GM06990 (cell line): ENCODE measurements at regions not wholly inside any gene's neighbourhood (a gene's known extent, or its start where the extent isn't known, plus 50 kb on each side); places are given as distances from the start of the nearest gene placed in this dataset.

Experiments used
- DNase-seq: peaks from one replicate; pipeline ENCODE4 v3.0.0-alpha.2; 2011; ENCODE audit not compliant: insufficient read length; ENCODE audit errors: extremely low read depth
- H3K27me3 ChIP-seq: replicated peaks from 2 replicates; pipeline ENCODE4 v1.6.0; 2011; ENCODE audit warnings: low read length; ENCODE audit not compliant: control insufficient read depth, insufficient read depth
- H3K36me3 ChIP-seq: 2 replicates; pipeline ENCODE4 v1.5.1; 2011; ENCODE audit warnings: low read length; ENCODE audit not compliant: control insufficient read depth, insufficient read depth
- H3K4me3 ChIP-seq: replicated peaks from 2 replicates; pipeline ENCODE4 v1.5.1; 2011; ENCODE audit warnings: low read depth, mild to moderate bottlenecking, control low read depth, low read length
- TF ChIP-seq, protein P1 (sequence below): IDR thresholded peaks from 2 replicates; pipeline ENCODE4 v1.5.1; 2011; ENCODE audit warnings: low read length, control low read depth, mild to moderate bottlenecking, inconsistent platforms; ENCODE audit not compliant: insufficient read depth, poor library complexity, severe bottlenecking

DNA sequence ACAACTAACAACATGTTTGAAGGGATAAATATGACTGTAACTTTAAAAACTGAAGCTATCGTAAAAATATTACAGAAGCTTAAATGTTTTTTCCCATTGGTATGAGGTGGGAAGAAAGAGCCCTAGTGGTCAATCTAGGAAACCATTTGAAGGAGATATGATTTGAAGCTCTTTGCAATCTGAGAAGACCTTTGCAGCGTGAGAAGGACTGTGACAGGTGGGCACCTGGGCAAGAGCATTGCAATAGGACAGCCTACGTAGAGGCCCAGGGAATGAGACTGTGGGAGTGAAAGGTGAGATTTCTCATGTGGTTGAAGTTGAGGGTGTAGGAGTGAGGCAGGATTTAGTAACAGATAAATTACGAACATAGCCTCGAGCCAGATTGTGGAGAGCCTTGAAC lies 108.0 kb upstream of the PDE7B start:
- TF ChIP-seq, protein P1, sequence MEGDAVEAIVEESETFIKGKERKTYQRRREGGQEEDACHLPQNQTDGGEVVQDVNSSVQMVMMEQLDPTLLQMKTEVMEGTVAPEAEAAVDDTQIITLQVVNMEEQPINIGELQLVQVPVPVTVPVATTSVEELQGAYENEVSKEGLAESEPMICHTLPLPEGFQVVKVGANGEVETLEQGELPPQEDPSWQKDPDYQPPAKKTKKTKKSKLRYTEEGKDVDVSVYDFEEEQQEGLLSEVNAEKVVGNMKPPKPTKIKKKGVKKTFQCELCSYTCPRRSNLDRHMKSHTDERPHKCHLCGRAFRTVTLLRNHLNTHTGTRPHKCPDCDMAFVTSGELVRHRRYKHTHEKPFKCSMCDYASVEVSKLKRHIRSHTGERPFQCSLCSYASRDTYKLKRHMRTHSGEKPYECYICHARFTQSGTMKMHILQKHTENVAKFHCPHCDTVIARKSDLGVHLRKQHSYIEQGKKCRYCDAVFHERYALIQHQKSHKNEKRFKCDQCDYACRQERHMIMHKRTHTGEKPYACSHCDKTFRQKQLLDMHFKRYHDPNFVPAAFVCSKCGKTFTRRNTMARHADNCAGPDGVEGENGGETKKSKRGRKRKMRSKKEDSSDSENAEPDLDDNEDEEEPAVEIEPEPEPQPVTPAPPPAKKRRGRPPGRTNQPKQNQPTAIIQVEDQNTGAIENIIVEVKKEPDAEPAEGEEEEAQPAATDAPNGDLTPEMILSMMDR, result no peak
- no peaks in the 10 kb centered on the region for H3K36me3 ChIP-seq
- no peak overlapping the region for H3K4me3 ChIP-seq
- no peaks in the 10 kb centered on the region for H3K27me3 ChIP-seq
- DNase-seq, result no peak

DNA sequence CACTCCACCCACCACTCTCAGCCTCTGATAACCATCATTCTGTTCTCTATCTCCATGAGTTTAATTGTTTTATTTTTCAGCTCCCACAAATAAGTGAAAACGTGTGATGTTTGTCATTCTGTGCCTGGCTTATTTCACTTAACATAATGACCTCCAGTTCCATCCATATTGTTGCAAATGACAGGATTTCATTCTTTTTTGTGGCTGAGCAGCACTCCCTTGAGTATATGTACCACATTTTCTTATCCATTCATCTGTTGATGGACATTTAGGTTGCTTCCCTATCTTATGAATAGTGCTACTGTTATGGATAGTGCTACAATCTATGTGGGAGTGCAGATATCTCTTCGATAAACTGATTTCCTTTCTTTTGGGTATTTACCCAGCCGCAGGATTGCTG lies 103.3 kb upstream of the PDE7B start:
- Histone ChIP-seq H3K27me3 (no peaks in the 10 kb centered on the region), H3K4me3 (no peak overlapping the region), H3K36me3 (no peaks in the 10 kb centered on the region)
- DNase-seq, result no peak
- TF ChIP-seq, protein P1, result no peak

DNA sequence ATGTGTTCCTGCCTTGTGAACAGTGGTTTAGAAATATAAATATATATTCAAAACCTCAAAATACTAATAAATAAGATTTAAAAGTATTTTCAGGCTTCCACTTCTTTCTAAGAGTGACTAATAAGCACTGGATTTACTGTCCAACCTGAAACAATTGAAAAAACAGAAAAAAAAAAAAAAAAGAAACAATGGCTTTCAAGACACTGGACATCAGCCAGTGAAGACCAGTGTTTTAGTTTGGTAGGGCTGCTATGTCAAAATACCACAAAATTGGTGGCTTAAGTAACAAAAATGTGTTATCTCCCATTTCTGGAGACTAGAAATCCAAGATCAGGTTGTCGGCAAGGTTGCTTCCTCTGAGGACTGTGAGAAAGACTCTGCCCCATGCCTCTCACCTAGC lies 101.4 kb upstream of the PDE7B start:
- TF ChIP-seq, protein P1, result no peak
- no peak for DNase-seq
- H3K4me3 ChIP-seq, result no peak overlapping the region

DNA sequence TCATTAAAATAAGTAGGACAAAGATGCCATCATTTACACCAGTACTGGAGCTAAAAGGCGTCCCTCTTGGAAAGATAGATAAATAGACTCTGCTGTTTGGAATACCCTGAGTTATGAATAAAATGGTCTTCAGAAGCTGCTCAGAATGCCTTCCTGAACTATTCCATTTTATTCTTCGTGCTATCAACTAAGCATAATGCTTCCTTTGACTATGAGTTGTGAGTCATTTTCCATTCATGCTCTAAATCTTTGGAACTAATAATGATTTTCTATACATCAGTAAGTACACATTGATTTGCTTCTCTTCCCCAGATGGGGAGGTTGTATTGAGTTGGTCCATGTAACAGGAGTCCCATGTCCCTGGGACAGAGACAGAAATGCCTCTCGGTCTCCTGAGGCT lies 98.3 kb upstream of the PDE7B start:
- no peaks in the 10 kb centered on the region for H3K36me3 ChIP-seq
- H3K27me3 ChIP-seq, result no peaks in the 10 kb centered on the region
- H3K4me3 ChIP-seq, result no peak overlapping the region
- no peak for DNase-seq
- TF ChIP-seq, protein P1, result no peak

More for the DNA sequence above, 101.4 kb upstream of the PDE7B start:
- H3K27me3 ChIP-seq, result no peaks in the 10 kb centered on the region
- H3K36me3 ChIP-seq, result no peaks in the 10 kb centered on the region

DNA sequence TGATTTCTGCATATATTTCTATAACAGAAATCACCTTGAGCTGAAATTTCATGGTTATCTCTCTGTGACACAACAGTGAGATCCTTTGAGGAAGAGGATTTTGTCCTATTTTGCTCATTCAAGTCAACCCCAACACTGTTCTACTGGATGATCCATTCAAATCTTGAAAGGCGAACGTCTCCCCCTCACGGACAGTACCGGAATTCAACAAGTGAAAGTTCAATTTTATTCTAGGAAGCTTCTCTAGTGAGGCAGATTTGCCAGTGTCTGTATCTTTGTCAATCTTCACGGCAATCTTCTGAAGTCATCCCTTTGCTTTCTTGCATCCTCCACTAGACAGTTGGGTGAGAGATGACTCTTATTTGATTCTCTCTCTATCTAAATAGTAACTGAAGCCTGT lies 91.7 kb upstream of the PDE7B start:
- no peak for DNase-seq

More for the DNA sequence above, 91.7 kb upstream of the PDE7B start:
- no peaks in the 10 kb centered on the region for H3K36me3 ChIP-seq
- H3K4me3 ChIP-seq, result no peak overlapping the region
- H3K27me3 ChIP-seq, result no peaks in the 10 kb centered on the region
- TF ChIP-seq, protein P1, result no peak
